SU-DHL-6 (cell line): ENCODE measurements at regions not wholly inside any gene's neighbourhood (a gene's known extent, or its start where the extent isn't known, plus 50 kb on each side); places are given as distances from the start of the nearest gene placed in this dataset.

Experiments used
- CTCF ChIP-seq: fragments of 200-600 bp; sonication (generic); IDR thresholded peaks from one replicate; pipeline ENCODE4 v1.5.1; 2017; ENCODE audit warnings: antibody characterized with exemption, mild to moderate bottlenecking, low read length, moderate library complexity; ENCODE audit not compliant: insufficient read depth, poor library complexity, severe bottlenecking
- EZH2phosphoT487 ChIP-seq: fragments of 200-600 bp; sonication (generic), shearing (Covaris generic); conservative IDR thresholded peaks from 2 replicates; pipeline ENCODE4 v1.6.1; 2018; ENCODE audit warnings: mild to moderate bottlenecking, antibody characterized with exemption, low read length, moderate library complexity, mixed read lengths

- TF ChIP-seq CTCF (no peak), EZH2phosphoT487 (no peak)
Observed at GRCh38 chr2:47631306-47631705, 60.5 kb upstream of the KCNK12 start.
